Inflammatory macrophage treated with lipopolysaccharide for 1 hour (primary cell): ENCODE measurements at regions not wholly inside any gene's neighbourhood (a gene's known extent, or its start where the extent isn't known, plus 50 kb on each side); places are given as distances from the start of the nearest gene placed in this dataset.

Experiments used
- DNase-seq, 2 donors: peaks; one replicate each; pipeline ENCODE4 v3.0.0-alpha.2; 2020 to 2022

DNA sequence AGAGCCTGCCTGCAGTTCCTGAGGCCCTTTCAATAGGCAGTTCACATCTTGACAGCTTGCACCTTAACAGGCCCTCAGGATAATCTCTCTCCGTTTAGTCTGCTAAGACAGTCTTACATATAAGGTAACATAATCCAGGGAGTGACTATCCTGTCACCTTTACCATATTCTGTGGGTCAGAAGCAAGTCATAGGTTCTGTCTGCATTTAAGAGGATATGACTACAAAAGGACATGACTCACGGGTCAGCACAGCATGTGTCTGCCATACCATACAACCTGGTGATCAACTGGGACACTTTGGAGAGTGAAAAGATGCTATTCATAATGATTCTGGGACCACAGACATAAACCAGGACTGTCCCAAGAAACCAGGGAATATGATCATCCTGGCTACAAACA lies 611.1 kb downstream of the SOX6 start:
- DNase-seq = no peak

DNA sequence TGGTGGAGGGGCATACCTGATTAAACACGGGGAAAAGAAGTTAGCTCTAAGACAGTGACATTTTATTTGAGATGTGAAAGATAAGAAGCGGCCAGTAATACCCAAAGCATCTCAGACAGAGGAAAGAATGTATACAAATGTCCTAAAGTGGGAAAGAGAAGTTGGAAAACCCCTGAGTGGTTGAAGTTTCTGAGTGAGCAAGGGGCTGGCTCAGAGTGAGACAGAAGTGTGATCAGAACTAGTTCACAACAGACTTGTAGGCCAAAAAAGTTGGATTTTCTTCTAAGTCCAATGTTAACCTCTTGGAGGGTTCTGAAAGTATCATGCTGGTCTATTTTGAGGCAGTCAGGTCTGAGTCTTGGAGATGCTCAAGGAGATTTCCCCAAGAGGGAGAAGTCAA lies 608.7 kb downstream of the SOX6 start:
- no peak for DNase-seq

DNA sequence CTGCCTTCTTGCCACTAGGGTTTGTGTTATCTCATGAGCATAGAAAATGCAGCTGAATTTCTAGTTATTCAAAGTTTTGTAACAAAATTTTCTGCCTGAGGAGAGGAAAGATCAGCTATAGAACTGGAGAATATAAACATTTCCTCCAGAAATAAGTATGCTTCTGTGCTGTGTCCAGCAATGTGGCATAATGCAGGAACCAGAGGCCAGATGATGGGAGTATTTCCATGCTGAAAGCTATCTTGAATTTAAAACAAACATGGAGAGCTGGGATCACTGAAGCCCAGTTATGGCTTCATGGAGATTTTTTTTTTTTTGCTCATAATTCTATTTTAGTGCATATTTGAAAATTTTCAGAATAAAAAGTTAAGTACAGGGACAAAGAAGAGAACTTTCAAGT lies 608.2 kb downstream of the SOX6 start:
- DNase-seq = no peak

DNA sequence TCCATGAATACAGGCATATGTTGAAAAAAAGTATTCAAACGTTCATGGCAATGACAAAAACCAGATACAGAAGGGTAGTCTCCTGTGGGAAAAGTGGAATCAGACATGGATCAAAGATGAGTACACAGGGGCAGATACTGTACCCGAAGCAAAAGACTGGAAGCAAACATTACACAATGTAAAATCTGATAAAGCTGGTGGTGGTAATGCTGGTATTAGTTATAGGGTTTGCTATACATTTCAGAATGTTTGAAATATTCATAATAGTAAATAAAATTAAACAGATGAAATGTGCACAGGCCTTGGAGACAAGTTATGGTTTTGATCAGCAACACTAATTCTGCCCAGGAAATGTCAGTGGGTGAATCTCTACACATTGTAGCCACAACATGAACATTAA lies 607.6 kb downstream of the SOX6 start:
- DNase-seq = no peak

DNA sequence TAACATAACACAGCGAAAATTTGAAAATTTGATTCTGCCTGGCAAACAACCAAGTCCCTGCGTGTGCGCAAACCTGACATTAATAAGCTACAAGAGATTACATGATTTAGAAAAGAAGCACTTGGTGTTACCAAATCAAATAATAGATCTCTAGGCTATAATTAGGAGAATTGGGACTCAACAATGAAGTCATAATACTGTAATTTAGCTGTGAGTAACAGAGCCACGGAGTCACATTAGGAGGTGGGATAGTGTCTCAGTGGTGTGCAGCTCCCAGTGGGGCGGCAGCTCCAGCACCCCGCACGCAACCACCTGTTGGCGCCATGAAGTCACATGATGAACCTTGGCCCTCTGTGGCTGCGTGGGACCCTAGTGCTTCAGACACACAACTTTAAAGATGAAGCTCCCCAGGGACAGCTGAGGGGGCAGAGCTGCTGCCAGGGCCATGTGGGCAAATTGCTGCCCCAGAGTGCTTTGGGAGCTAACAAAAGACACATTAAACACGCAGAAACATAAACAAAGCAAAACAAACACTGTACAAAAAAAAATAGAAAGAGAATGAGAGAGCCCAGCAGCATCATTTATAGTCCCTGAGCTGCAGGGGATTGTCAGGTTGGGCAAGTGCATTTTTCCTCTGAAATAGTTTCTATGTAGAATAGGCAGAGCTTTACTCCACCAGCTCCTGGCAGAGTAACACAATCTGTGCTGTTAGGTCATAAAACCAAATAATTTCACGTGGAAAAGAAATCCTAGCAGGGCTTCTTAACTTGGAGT lies 605.6 kb downstream of the SOX6 start:
- DNase-seq = no peak

DNA sequence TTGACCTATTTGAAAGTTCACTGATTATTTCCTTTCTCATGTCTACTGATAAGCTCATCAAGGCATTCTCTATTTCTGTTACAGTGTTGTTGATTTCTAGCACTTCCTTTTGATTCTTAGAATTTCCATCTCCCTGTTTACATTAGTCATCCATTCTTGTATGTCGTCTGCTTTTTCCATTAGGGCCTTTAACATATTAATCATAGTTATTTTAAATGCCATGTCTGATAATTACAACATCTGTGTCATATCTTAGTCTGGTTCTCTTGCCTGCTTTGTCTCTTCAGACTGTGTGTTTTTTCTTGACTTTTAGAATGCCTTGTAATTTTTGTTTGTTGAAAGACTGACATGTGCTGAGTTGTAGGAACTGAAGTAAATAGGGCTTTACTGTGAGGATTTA lies 602.1 kb downstream of the SOX6 start:
- no peak for DNase-seq

DNA sequence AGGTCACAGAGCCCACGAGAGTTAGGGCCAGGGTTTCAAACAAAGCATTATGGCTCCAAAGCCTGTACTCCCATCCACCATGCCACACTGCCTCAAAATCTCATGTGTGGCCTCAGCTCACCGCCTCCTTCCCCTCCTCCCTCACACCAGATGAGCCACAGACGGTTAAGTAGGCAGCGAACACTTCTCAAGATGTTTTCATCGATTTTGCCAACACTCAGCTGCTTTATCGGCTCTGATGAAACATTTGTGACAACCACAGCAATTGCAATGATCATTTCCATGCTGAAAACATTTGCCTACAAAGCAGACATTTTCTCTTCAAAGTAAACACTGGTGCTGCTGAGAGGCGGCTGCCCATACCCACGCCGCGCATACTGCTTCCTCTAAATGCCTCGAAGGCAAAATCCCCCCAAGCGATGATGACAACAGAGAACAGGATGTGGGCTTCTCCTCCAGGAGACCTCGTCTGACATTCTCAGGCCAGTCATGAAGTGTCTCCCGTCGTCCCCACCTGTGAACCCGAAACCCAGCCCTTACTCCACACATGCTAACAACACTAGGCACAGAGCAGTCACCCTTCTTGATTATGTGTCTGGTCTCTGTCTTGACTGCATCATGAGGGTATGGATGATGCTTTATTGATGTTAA lies 599.2 kb downstream of the SOX6 start:
- DNase-seq = no peak

DNA sequence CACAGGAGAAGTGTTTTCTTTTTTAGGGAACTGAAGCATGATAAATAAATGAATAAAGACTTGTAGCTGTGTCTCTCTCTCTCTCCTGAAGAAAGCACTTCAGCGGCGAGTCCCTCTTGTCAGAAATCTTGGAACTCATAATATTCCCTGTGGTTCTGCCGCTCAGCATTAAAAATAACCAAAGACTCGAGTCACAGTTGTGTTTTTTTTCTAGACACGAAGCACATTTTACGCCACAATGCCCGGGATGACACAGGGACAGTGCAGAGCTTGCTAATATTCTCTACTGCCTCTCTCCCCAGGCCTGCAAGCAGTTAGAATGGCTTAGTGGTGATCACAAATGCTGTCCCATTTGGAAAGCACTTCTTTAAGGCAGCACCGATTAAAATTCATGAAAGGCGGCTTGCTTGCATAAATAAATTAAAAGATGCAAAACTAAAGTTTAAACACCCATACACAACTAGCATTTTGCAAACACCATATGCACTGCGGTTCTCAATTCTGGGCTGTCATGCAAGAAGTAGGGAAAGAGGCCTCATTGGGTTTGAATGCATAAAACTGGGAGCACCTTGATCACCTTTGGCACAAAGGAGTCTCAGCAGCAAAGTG lies 597.4 kb downstream of the SOX6 start:
- no peak for DNase-seq

DNA sequence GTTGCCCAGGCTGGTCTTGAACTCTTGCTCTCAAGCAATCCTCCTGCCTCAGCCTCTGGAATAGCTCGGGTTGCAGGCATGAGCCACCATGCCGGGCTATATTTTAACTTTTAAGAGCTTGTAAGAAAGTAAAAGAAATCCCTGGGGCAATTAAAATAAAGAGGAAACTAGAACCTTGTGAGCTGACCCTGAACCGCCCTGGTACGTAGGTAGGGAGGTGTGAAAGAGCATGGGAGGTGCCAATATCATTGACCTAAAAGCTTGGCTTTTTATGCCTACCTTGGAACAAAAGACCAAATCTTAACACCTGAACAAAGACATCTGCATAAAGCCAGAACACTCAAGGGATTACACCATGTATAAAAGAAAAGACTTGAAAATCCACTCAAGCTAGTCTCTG lies 595.1 kb downstream of the SOX6 start:
- no peak for DNase-seq

DNA sequence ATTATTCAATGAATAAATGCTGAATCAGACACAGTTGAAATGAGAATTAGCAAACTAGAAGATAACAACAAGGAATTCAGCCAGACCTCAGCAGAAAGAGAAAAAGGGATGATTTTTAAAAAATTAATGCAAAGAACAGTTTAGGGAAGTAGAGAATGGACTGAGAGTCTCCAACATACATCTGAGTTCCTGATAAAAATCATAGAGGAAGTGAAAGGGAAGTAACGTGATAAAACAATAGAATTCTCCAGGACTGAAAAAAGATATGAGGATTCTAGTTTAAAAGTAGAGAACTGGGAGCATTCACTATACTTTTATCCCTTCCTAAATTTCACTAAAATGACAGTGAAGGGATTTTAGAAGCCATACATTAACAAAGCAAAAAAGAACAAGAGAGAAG lies 592.0 kb downstream of the SOX6 start:
- peak in 1 of 2 donors; percentile 4 for DNase-seq

DNA sequence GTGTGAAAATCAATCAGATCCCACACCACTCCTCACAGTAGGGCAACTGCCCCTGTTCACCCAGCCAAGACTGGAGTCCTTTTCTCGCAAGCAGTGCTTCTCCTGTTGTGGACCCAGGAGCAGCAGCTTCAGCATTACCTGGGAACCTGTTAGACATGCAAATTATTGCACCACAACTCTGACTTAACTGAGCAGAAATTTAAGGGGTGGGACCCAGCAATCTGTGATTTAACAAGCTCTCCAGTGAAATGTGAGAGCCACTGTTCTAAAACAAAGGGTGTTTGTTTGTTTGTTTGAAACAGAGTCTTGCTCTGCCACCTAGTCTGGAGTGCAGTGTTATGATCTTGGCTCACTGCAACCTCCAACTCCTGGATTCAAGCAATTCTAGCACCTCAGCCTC lies 591.4 kb downstream of the SOX6 start:
- no peak for DNase-seq

DNA sequence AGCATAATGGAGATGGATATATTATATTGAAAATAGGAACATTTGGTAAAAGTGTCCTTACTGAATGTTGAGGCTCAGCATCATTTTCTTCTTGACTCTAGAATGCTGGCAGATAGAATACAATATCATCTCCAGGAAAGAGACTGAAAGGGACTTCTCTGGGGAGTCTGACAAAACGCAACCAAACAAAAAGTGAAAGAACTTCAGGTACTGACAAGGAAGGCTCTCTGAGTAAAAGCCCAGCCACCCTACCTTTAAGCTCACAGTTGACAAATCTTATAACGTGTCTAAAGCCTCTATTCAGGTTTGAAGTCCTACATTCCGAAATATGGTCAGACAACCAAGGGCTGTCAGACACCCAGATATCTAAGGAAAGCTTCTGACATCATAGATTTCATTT lies 590.8 kb downstream of the SOX6 start:
- DNase-seq = no peak

DNA sequence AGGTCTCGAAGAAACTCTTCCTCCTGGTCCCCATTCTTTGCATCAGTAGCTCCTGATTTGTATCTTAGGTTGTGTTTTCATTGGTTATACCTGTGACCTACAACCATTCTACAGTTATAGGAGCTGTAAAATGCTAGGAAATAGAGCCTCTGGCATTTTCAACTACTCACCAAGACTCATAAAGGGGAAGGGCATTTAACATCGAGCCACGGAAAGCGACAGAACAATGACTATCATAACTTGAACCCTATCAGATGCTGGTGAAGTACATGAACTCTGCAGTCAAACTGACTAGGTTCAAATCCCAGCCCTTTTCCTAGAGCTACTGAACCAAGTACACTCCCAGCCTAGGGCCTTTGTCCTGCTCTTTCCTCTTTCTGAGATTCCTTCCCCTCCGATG lies 588.0 kb downstream of the SOX6 start:
- no peak for DNase-seq

DNA sequence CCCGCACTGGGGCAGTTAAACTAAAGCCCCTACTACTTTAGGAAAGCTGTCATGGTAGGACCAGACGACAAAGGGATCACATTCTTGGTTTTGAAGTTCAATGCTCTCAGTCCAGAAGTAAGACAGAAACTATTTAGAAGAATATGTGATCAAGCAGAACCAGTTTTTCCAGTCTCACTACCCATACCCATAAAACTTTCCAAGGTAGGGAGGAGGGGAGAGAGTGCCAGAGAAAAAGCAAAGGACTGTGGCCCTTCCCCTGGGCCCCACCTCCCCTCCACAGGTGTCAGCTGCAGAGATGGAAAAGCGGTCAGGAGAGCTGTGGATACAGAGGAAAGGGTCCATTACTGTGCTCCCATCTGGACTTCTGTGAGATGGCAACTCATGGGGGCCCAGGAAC lies 587.1 kb downstream of the SOX6 start:
- no peak for DNase-seq

DNA sequence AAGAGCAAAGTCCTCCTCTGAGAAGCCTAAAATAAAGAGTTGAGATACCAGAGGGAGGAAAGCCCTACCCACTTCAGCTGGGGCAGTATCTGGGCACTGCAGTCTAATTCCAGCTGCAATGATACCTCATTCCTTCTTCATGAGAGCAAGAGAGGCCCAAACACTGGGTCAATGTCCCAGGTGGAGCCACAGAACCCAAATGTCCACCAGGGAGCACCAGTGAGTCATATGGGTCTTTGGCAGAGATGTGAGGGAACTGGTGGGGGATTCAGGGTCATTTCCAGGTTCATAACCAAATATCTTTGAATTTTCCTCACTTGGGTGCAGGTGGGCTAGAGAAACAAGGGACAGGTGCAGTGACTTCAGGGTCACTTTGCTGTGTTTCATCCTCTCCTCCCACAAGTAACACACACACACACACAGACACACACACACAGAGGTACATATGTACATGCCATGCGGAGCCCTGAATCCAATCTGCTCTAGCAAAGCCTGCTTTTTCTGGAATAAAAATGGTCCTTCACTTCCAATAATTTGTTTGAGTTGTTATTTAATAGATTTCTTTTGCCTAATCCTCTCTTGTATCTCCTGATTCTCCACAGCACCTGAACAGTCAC lies 585.4 kb downstream of the SOX6 start:
- DNase-seq = peak; percentile 14 to 75

DNA sequence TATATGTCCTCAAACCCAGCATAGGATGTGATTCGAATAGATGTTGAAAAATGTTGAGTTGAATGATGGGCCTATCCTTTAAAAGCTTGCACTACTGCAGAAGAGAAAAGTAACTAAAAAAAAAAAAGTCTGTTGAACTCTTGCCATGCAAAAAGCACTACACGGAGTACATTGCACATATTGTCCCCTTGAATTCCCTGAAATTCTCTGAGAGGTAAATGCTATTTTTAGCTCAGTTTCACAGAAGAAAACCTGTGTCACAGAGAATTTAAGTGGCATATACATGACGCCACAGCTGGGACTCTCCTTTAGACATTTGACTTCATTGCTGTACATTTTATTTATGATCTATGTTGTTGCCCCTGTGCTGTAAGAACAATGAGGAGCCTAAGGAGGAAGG lies 583.8 kb downstream of the SOX6 start:
- DNase-seq = no peak

DNA sequence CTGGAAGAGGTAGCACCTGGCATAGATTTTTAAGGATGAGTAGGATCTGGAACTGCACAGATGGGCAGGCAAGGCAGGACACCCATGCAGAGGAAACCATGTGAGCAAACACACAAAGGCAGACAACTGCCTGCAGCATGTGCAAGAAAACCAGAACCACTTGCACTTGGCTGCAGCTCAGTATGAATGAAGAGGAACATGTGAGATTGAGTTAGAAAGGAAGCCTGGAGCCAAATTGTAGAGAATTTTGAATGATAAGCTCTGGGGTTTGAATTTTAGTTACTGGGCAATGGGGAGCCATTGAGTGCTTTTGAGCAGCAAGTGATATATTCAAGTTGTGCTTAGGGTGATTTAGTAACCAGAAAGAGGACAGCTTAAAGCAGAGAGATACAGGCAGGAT lies 583.4 kb downstream of the SOX6 start:
- DNase-seq = no peak

DNA sequence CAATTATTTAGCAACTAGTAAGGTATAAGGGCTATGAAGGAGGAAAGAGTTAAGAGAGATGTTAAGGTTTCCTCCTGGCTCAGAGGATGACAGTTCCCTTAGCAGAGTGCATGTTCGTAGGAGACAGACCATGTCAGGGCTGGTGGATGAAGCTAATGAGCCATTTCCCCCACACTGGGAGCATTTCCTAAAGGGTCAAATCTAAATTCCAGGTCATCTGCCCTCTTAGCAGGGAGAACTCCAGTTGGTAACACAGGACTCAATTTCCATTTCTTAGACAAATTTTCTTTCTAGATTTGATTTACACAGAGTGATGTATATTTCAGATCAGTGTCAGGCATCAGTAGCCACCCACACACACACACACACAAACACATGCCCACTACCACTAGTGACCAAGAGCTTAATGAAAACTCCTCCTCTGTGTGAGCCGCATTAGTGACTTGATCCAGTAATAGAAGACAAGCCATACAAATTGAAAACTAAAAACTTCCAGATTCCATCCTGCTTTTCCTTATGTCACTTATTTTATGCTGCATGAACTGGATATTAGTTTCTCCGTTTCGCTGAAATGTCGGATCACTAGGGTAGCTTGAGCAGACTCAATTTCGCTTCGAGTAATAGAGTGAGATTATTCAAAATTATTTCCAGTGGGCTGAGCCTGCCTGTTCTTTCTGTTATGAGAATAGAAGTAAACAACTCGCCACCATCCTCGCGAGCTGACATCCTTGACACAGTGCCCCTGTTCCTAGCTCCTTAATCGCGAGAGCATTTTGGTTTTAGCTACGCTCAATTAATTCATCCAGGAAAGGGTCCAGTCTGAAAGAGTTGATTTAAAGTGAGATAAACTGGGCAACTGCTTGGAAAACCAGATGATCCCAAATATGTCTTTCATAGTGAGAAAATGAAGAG lies 582.6 kb downstream of the SOX6 start:
- no peak for DNase-seq

DNA sequence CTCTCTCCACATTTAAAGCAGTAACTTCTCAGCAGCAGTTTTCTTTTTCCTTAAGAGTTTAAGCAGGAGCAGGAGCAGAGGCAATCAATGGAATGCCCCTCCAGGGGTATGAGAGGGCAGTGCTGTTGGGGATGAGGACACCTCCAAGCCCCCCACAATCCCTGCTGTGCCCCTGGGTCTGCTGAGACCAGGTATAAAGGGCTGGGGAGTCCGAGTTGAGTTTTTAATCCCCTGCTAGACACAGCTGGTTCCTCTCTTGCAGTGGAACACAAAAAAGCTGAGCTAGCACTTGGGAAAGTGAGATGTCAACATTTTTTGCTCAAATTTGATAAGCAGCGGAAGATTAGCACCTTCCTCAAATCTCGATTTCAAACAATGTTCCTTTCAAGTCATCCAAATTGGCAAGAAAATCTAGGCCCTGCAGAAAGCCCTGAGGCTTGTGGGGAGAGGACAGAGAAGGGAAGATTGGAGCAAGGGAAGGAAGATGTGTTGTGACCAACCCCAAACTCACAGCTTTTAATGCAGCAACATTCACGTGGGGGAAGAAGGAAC lies 581.9 kb downstream of the SOX6 start:
- no peak for DNase-seq

DNA sequence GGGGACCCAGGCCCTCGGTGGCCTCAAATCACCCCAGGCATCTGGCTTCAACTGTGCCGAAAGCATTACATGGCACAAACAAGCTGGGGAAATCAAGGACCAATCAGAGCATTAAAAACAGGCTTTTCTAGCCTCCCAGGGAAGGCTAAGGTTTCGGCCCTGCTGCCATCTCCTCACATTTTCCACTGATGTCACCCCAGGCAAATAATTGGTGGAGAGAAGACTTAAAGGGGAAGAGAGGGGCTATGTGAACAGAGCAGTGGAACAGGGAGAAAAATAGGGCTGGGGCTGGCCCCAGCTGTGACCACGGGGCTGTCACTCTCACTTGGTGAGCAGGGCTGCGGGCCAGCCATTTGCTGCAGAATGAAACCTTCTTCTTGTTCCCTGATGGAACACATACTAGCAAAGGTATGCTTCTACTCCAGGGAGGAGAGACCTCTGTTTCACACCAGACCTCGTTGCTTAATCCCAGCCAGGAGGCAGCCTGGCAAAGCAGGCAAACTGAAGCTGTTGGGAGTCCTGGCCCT lies 581.3 kb downstream of the SOX6 start:
- DNase-seq = no peak

DNA sequence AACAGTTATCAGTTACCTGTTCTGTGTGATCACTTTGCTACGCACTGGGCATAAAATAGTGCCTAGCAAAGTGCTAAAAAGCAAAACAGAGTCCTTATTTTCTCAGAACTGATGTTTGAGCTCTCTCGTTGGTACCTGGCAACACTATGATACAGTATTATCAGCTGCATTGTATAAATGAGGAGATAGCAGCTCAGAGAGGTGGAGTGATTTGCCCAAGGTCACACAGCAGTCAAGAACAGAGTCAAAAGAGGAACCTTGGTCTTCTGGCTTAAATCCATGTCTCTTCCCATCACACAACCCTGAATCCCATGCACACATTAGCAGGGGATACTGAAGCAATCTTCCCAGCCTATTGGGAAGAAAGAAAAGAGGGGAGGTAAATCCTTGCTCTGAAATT lies 580.5 kb downstream of the SOX6 start:
- DNase-seq = no peak

DNA sequence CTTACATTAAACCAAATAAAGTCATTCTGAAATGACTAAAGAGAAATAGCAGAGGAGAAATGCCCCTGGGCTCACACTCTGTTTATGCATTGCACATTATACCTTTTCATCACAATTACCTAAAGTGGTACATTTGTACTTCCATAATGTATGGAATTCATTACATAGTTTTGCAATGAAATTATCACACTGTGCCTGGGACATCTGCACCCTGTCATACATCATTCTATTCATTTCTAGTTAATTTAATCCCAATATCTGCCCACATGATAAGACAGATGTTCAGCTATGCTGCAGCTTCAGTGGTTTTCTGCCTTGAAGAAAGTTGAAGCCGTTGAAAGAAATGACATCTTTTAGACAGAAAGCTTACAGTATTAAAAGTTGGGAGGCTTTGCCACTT lies 580.0 kb downstream of the SOX6 start:
- DNase-seq = no peak
